ENCODE measurements at regions not wholly inside any gene's neighbourhood (a gene's known extent, or its start where the extent isn't known, plus 50 kb on each side); places are given as distances from the start of the nearest gene placed in this dataset.

- H3K9ac ChIP-seq (replicated peaks in 1 of 4; ENCODE audit: extremely low read depth in 1 of 4, low read depth in 3 of 4, low read length in 3 of 4), result no peak overlapping the region
- H3K18ac ChIP-seq (ENCODE audit: extremely low read depth, low read length), result no peak overlapping the region
- no peaks in the 10 kb centered on the region for H3K79me1 ChIP-seq (ENCODE audit: low read depth, low read length)
- WGBS, 2 experiments (ENCODE audit: extremely low coverage in 1 of 2, insufficient coverage in 1 of 2, insufficient read length in 1 of 2, insufficient replicate concordance in 2 of 2, low coverage in 1 of 2, low lambda C conversion rate in 2 of 2, missing lambda C conversion rate in 1 of 2), result 92% methylated on average over 3 of the region's 3 CpGs; no CpG with 5 or more reads in 1 of the 2 experiments
- H3K4me1 ChIP-seq (replicated peaks in 1 of 4; ENCODE audit: control insufficient read depth in 3 of 4, insufficient read depth in 4 of 4, low read length in 3 of 4), result no peaks in the 10 kb centered on the region
- H3K14ac ChIP-seq (ENCODE audit: insufficient read length), result no peak overlapping the region
- H4K5ac ChIP-seq (ENCODE audit: insufficient read length, low read depth, low read length), result no peak overlapping the region
- no peak overlapping the region for H4K8ac ChIP-seq (ENCODE audit: extremely low read depth, insufficient read depth, low read length)
- no peaks in the 10 kb centered on the region for H3K9me3 ChIP-seq (ENCODE audit: insufficient read depth in 2 of 2, low read depth in 1 of 2, low read length in 1 of 2)
- H3K4me3 ChIP-seq (ENCODE audit: extremely low read depth in 1 of 4, insufficient read depth in 2 of 4, low read depth in 3 of 4, low read length in 4 of 4), result no peak overlapping the region
- FAIRE-seq, result no peak
- no peak overlapping the region for H3K23ac ChIP-seq (ENCODE audit: insufficient read length)
- H2BK15ac ChIP-seq (ENCODE audit: low read length), result no peak overlapping the region
- no peak overlapping the region for H3K27ac ChIP-seq (ENCODE audit: low read depth, low read length)
- no peaks in the 10 kb centered on the region for H4K20me1 ChIP-seq (replicated peaks in 1 of 2; ENCODE audit: control insufficient read depth in 1 of 2, insufficient read depth in 2 of 2, low read length in 2 of 2)
- POLR2A ChIA-PET (ENCODE audit: partially characterized antibody), result no interaction called here
- 0 out of 2 replicates have a peak, but pooled peaks cover 2% of the 10 kb centered on the region for H3K23me2 ChIP-seq (ENCODE audit: low read depth, low read length)
- peaks cover 0 to 6% (median 0%) of the 10 kb centered on the region in 4 experiments; a peak in 1 of 8 replicates for H3K36me3 ChIP-seq (ENCODE audit: control insufficient read depth in 2 of 4, insufficient read depth in 4 of 4, low read length in 3 of 4)
- H2BK5ac ChIP-seq (ENCODE audit: low read depth, low read length), result no peak overlapping the region
- H2BK120ac ChIP-seq (replicated peaks; ENCODE audit: low read depth, low read length), result no peak overlapping the region
- H3K27me3 ChIP-seq (replicated peaks in 1 of 4; ENCODE audit: control insufficient read depth in 3 of 4, extremely low read depth in 1 of 4, insufficient read depth in 3 of 4, low read length in 3 of 4), result no peaks in the 10 kb centered on the region
- H3K79me2 ChIP-seq (ENCODE audit: control insufficient read depth in 1 of 2, insufficient read depth in 2 of 2, low read length in 2 of 2), result no peaks in the 10 kb centered on the region
- DNase-seq (ENCODE audit: low read depth in 1 of 2, low spot score in 2 of 2), result no peak
- no peak overlapping the region for H2AK5ac ChIP-seq (ENCODE audit: low read depth, low read length)
- no peak overlapping the region for H2BK20ac ChIP-seq (ENCODE audit: low read length)
- H3K4ac ChIP-seq (replicated peaks; ENCODE audit: insufficient read length, low read depth, low read length), result no peak overlapping the region
- H3K4me2 ChIP-seq (ENCODE audit: insufficient read depth in 1 of 2, low read depth in 2 of 2, low read length in 2 of 2), result no peak overlapping the region
- H2AFZ ChIP-seq (ENCODE audit: low read length), result no peak overlapping the region
- CTCF ChIA-PET (ENCODE audit: partially characterized antibody), result no interaction called here
- H2BK12ac ChIP-seq (ENCODE audit: low read depth, low read length), result no peak overlapping the region
- H3K56ac ChIP-seq (replicated peaks; ENCODE audit: insufficient read length, low read depth, low read length), result no peak overlapping the region
- H4K91ac ChIP-seq (replicated peaks; ENCODE audit: insufficient read length, low read length), result no peak overlapping the region
- TF ChIP-seq TAF1 (IDR thresholded peaks at IDR 0.05; ENCODE audit: low read depth, low read length) (no peak), HDAC2 (IDR thresholded peaks at IDR 0.05; ENCODE audit: borderline replicate concordance in 1 of 2, low read depth in 2 of 2, low read length in 2 of 2) (no peak)
These were observed 710.8 kb upstream of the HTR2C start for GRCh38 chrX:113873056-113873455.
